Ectodermal cell (in vitro differentiated cells): ENCODE measurements at regions not wholly inside any gene's neighbourhood (a gene's known extent, or its start where the extent isn't known, plus 50 kb on each side); places are given as distances from the start of the nearest gene placed in this dataset.
"Not testable (repeated sequence)": the region's sequence is repeated elsewhere in the genome, so short reads cannot be mapped to it uniquely, and the experiment has no call there.

Experiments
- H3K27ac ChIP-seq: 2 replicates; pipeline ENCODE4 v1.7.0; 2013; ENCODE audit warnings: mild to moderate bottlenecking, low read depth, low read length; ENCODE audit not compliant: insufficient read depth, poor library complexity, severe bottlenecking
- H3K27me3 ChIP-seq: 2 replicates; pipeline ENCODE4 v1.7.0; 2013; ENCODE audit warnings: mild to moderate bottlenecking, low read length; ENCODE audit not compliant: insufficient read depth, control insufficient read depth, poor library complexity, severe bottlenecking
- H3K36me3 ChIP-seq: one replicate; pipeline ENCODE4 v1.7.0; 2013; ENCODE audit warnings: low read length; ENCODE audit not compliant: control insufficient read depth, insufficient read depth
- H3K4me1 ChIP-seq: one replicate; pipeline ENCODE4 v1.7.0; 2013; ENCODE audit warnings: low read length; ENCODE audit not compliant: control insufficient read depth, insufficient read depth
- H3K4me3 ChIP-seq: 2 replicates; pipeline ENCODE4 v1.7.0; 2013; ENCODE audit warnings: low read depth, low read length, control low read depth; ENCODE audit not compliant: insufficient read depth
- H3K9me3 ChIP-seq: 2 replicates; pipeline ENCODE4 v1.7.0; 2013; ENCODE audit warnings: mild to moderate bottlenecking, low read length, moderate library complexity; ENCODE audit not compliant: control insufficient read depth
- WGBS, 2 experiments: methylation state at CpG; one replicate each; pipeline ENCODE4 v1.1.7; 2013; ENCODE audit warnings: missing lambda C conversion rate in 2 of 2; 5-methylcytosine and 5-hydroxymethylcytosine counted together

DNA sequence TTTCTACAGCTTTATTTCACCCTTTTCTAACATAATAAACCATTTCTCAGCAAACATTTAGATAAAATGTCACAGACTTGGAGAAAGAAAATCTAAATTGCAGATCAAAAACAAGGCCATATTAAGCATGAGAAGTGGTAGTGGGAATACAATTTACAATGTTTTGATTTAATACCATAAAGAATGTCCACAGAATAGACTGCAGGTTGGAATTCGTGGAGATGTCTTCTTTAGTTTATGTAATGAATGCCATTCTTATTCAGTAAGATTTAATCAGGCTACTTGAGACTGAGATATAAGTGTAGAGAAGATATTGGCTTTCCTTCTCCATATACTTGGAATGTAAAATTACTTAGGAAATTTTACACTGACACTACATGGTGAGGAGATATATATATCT lies 91.9 kb upstream of the ZFP42 start:
- H3K4me1 ChIP-seq = no peaks in the 10 kb centered on the region
- no peaks in the 10 kb centered on the region for H3K36me3 ChIP-seq
- no peak overlapping the region for H3K4me3 ChIP-seq
- H3K27me3 ChIP-seq = no peaks in the 10 kb centered on the region
- H3K9me3 ChIP-seq = peaks cover 3% of the 10 kb centered on the region
- H3K27ac ChIP-seq = no peak overlapping the region
- WGBS, 2 experiments = 73% methylated on average over 1 of the region's 1 CpG; no CpG with 5 or more reads in 1 of the 2 experiments

GRCh38 chr4:187908079-187908561 lies 87.5 kb upstream of the ZFP42 start:
- no peaks in the 10 kb centered on the region for H3K4me1 ChIP-seq
- 83 to 89% methylated on average over 5 to 6 of the region's 6 CpGs for whole genome bisulfite sequencing, 2 experiments
- H3K9me3 ChIP-seq = no peaks in the 10 kb centered on the region
- H3K4me3 ChIP-seq = no peak overlapping the region
- no peaks in the 10 kb centered on the region for H3K27me3 ChIP-seq
- no peaks in the 10 kb centered on the region for H3K36me3 ChIP-seq
- H3K27ac ChIP-seq = no peak overlapping the region

DNA sequence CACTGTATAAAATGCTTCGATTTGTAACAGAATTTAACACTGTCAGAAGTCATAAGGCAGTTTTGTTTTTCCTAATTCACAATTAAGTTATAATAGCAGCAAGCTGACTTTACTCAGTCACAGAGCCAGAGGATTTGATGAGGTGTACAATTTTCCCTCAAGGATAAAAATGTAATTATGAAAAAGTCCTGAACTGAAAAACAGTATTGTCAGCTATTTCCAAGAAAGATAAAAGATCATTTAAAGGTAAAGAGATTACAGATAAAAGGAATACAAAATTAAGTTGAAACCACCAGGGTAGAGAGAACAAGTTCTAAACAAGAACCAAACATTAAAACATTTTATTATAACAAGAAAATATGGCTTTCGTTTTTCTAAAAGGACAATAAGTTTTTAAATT lies 86.8 kb upstream of the ZFP42 start:
- WGBS, 2 experiments = 80 to 100% methylated on average over 1 of the region's 2 CpGs
- H3K9me3 ChIP-seq = no peaks in the 10 kb centered on the region

GRCh38 chr4:187910741-187911140 lies 84.8 kb upstream of the ZFP42 start:
- Histone ChIP-seq H3K36me3 (no peaks in the 10 kb centered on the region), H3K27ac (no peak overlapping the region), H3K9me3 (no peaks in the 10 kb centered on the region), H3K4me1 (no peaks in the 10 kb centered on the region), H3K27me3 (no peaks in the 10 kb centered on the region), H3K4me3 (no peak overlapping the region)
- 80 to 85% methylated on average over 4 of the region's 4 CpGs for WGBS, 2 experiments

More for the DNA sequence above, 86.8 kb upstream of the ZFP42 start:
- H3K27ac ChIP-seq = no peak overlapping the region
- no peaks in the 10 kb centered on the region for H3K4me1 ChIP-seq
- no peak overlapping the region for H3K4me3 ChIP-seq
- no peaks in the 10 kb centered on the region for H3K27me3 ChIP-seq
- H3K36me3 ChIP-seq = no peaks in the 10 kb centered on the region

DNA sequence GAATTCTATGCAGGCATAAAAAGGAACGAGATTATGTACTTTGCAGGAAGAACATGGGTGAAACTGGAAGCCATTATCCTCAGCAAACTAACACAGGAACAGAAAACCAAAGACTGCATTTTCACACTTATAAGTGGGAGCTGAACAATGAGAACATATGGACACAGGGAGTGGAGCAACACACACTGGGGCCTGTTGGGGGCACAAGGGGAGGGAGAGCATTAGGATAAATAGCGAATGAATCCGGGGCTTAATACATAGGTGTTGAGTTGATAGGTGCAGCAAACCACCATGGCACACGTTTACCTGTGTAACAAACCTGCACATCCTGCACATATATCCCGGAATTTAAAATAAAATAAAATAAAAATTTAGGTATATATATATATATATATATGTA lies 80.2 kb upstream of the ZFP42 start:
- H3K36me3 ChIP-seq, H3K27me3 ChIP-seq, H3K4me3 ChIP-seq, H3K27ac ChIP-seq, H3K9me3 ChIP-seq, H3K4me1 ChIP-seq: not testable (repeated sequence)
- 93 to 100% methylated on average over 3 of the region's 5 CpGs for WGBS, 2 experiments

- no peaks in the 10 kb centered on the region for H3K27me3 ChIP-seq
- no peaks in the 10 kb centered on the region for H3K9me3 ChIP-seq
- H3K27ac ChIP-seq = no peak overlapping the region
- no peaks in the 10 kb centered on the region for H3K4me1 ChIP-seq
- H3K36me3 ChIP-seq = no peaks in the 10 kb centered on the region
- 97 to 98% methylated on average over 2 to 3 of the region's 3 CpGs for WGBS, 2 experiments
- H3K4me3 ChIP-seq = no peak overlapping the region
These were observed 75.6 kb upstream of the ZFP42 start for GRCh38 chr4:187919966-187920365.

- H3K9me3 ChIP-seq = no peaks in the 10 kb centered on the region
- no peak overlapping the region for H3K27ac ChIP-seq
- H3K27me3 ChIP-seq = no peaks in the 10 kb centered on the region
- no peak overlapping the region for H3K4me3 ChIP-seq
- WGBS, 2 experiments = 84 to 86% methylated on average over 6 to 8 of the region's 8 CpGs
- no peaks in the 10 kb centered on the region for H3K36me3 ChIP-seq
- no peaks in the 10 kb centered on the region for H3K4me1 ChIP-seq
These were observed 73.5 kb upstream of the ZFP42 start for GRCh38 chr4:187921946-187922623.

GRCh38 chr4:187929024-187929423 lies 66.5 kb upstream of the ZFP42 start:
- 87 to 88% methylated on average over 7 of the region's 7 CpGs for WGBS, 2 experiments
- H3K36me3 ChIP-seq = no peaks in the 10 kb centered on the region
- H3K4me1 ChIP-seq = no peaks in the 10 kb centered on the region
- no peak overlapping the region for H3K4me3 ChIP-seq
- H3K27ac ChIP-seq = no peak overlapping the region
- no peaks in the 10 kb centered on the region for H3K27me3 ChIP-seq
- no peaks in the 10 kb centered on the region for H3K9me3 ChIP-seq

DNA sequence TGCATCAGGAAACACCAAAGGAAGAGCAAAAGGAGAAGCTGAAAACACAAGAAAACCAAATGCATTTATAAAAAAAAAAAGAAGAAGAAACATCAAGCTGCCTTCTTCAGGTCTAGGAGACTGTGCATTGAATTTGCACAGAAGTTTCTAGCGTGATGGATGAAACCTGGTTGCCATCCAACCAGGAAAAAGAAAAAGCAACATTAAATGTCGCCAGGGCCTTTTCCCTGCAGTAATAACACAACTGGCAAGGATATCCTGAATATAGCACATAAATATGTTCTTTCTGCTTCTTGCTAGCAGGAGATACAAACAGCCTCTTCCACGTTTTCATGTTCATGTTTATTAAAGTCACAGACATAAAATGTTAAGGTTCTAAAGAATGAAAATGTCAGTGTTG lies 60.8 kb upstream of the ZFP42 start:
- no peaks in the 10 kb centered on the region for H3K9me3 ChIP-seq
- WGBS, 2 experiments = 87 to 89% methylated on average over 3 of the region's 3 CpGs
- no peaks in the 10 kb centered on the region for H3K36me3 ChIP-seq
- no peak overlapping the region for H3K27ac ChIP-seq
- no peak overlapping the region for H3K4me3 ChIP-seq
- H3K4me1 ChIP-seq = no peaks in the 10 kb centered on the region
- no peaks in the 10 kb centered on the region for H3K27me3 ChIP-seq

DNA sequence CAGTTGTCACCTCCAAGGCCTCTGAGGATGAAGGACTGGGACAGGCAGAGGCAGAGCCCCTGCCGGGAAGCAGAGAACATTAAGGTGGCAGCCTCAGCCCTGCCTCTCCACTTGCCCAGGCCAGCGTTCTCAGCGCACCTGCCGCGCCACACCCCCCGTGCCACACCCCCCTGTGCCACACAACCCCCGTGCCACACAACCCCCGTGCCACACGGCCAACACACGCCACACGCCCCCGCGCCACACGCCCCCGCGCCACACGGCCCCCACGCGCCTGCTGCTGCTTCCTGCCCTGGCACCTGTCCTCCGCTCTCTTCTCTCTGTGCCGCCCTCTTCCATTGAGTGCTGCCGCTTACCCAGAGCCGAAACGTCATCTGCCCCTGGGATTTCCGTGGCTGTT lies 58.0 kb upstream of the ZFP42 start:
- Histone ChIP-seq H3K36me3 (no peaks in the 10 kb centered on the region), H3K4me3 (no peak overlapping the region), H3K27me3 (no peaks in the 10 kb centered on the region), H3K4me1 (no peaks in the 10 kb centered on the region), H3K27ac (no peak overlapping the region), H3K9me3 (no peaks in the 10 kb centered on the region)
- 94 to 95% methylated on average over 25 of the region's 25 CpGs for WGBS, 2 experiments
